HUES64 (cell line): ENCODE measurements at regions not wholly inside any gene's neighbourhood (a gene's known extent, or its start where the extent isn't known, plus 50 kb on each side); places are given as distances from the start of the nearest gene placed in this dataset.

Experiments
- H3K27ac ChIP-seq: 2 replicates; pipeline ENCODE4 v1.7.0; 2013; ENCODE audit warnings: low read depth, low read length, inconsistent platforms
- H3K27me3 ChIP-seq: 2 replicates; pipeline ENCODE4 v1.6.1; 2013; ENCODE audit warnings: mild to moderate bottlenecking, low read length; ENCODE audit not compliant: insufficient read depth
- H3K36me3 ChIP-seq: 2 replicates; pipeline ENCODE4 v1.6.1; 2013; ENCODE audit warnings: mild to moderate bottlenecking, low read length; ENCODE audit not compliant: insufficient read depth
- H3K4me1 ChIP-seq: 2 replicates; pipeline ENCODE4 v1.6.1; 2013; ENCODE audit warnings: mild to moderate bottlenecking, low read length, moderate library complexity; ENCODE audit not compliant: insufficient read depth
- H3K4me3 ChIP-seq: 2 replicates; pipeline ENCODE4 v1.5.1; 2013; ENCODE audit warnings: mild to moderate bottlenecking, low read length, moderate library complexity
- H3K9ac ChIP-seq: 2 replicates; pipeline ENCODE4 v1.6.1; 2013; ENCODE audit warnings: mild to moderate bottlenecking, low read depth, low read length
- H3K9me3 ChIP-seq: 2 replicates; pipeline ENCODE4 v1.6.1; 2013; ENCODE audit warnings: low read depth, low read length; ENCODE audit not compliant: insufficient read depth
- WGBS: fragments of 150-250, 120-280 bp; methylation state at CpG from one replicate; pipeline ENCODE4 v1.1.7; 2013; ENCODE audit warnings: missing lambda C conversion rate; 5-methylcytosine and 5-hydroxymethylcytosine counted together

DNA sequence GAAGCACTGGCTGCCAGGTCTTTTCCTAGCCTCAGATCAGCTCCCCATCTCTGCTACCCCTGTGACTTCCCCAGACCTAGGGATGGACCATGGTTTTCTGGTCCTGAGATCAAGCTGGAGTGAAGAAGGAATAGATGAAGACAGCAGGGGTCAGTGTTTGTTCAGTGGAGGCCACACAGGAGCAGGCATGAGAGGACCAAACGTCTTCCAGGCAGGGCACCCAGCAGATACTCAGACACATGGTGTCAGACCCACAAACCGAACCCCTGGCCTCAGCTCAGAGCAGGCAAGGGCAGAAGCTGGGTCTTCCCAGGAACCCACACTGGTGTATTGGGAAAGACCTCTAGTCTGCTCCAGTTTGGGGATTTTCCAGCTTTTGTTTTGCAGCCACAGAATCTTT lies 189.7 kb downstream of the IRX5 start:
- Histone ChIP-seq H3K27me3 (no peaks in the 10 kb centered on the region), H3K27ac (no peak overlapping the region), H3K4me3 (no peak overlapping the region), H3K4me1 (no peaks in the 10 kb centered on the region), H3K36me3 (no peaks in the 10 kb centered on the region), H3K9ac (no peak overlapping the region), H3K9me3 (no peaks in the 10 kb centered on the region)
- 48% methylated on average over 2 of the region's 2 CpGs for WGBS

GRCh38 chr16:55120826-55121225 lies 190.2 kb downstream of the IRX5 start:
- no peak overlapping the region for H3K27ac ChIP-seq
- H3K4me1 ChIP-seq: no peaks in the 10 kb centered on the region
- no peaks in the 10 kb centered on the region for H3K9me3 ChIP-seq
- no peak overlapping the region for H3K4me3 ChIP-seq
- no peaks in the 10 kb centered on the region for H3K27me3 ChIP-seq
- WGBS: 91% methylated on average over 4 of the region's 4 CpGs
- no peaks in the 10 kb centered on the region for H3K36me3 ChIP-seq
- no peak overlapping the region for H3K9ac ChIP-seq

DNA sequence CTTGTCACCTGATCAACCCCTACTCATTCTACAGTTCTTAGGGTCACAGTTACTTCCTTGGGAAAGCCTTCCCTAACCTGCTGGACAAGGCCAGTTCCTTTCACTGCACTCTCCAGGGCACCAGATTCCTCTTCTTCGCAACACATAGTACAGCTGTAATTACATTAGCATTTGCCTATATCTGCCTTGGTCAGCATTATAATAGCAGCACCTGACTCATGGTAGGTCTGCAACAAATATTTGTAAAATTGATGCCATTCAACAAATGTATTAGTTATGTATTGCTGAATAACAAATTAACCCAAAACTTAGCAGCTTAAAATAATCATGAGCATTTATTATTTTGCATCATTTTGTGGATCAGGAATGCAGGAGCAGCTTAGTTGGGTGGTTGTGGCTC lies 193.0 kb downstream of the IRX5 start:
- H3K9ac ChIP-seq: no peak overlapping the region
- H3K4me1 ChIP-seq: no peaks in the 10 kb centered on the region
- no peak overlapping the region for H3K27ac ChIP-seq
- H3K36me3 ChIP-seq: no peaks in the 10 kb centered on the region
- H3K27me3 ChIP-seq: no peaks in the 10 kb centered on the region
- WGBS: 91% methylated on average over 1 of the region's 1 CpG
- no peak overlapping the region for H3K4me3 ChIP-seq
- H3K9me3 ChIP-seq: no peaks in the 10 kb centered on the region

DNA sequence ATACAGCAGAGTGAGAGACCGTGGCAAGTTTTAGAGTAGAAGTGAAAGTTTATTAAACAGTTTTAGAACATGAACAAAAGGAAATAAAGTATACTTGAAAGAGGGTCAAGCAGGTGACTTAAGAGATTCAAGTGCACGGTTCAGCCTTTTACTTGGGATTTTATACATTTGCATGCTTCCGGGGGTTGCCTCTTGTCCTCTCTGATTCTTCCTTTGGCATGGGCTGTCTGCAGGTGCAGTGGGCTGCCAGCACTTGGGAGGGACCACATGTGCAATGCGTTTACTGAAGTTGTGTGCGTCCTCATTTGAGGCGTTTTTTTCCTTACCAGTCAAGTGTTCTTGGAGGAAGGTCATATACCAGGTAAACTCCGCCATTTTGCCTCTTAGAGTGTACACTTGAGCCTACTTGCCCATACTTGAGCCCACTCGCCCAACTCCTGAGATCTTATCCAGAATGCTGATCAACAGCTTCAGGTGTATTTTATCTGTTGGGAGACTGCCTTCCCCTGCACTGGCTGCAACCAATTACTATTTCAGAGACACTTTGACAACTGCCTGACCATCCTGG lies 195.2 kb downstream of the IRX5 start:
- Histone ChIP-seq H3K9ac (no peak overlapping the region), H3K36me3 (no peaks in the 10 kb centered on the region), H3K27me3 (no peaks in the 10 kb centered on the region), H3K9me3 (no peaks in the 10 kb centered on the region), H3K4me1 (no peaks in the 10 kb centered on the region), H3K27ac (no peak overlapping the region), H3K4me3 (no peak overlapping the region)
- WGBS: 93% methylated on average over 8 of the region's 8 CpGs

- Histone ChIP-seq H3K27me3 (no peaks in the 10 kb centered on the region), H3K9me3 (no peaks in the 10 kb centered on the region), H3K4me1 (no peaks in the 10 kb centered on the region), H3K36me3 (no peaks in the 10 kb centered on the region), H3K4me3 (no peak overlapping the region), H3K9ac (no peak overlapping the region), H3K27ac (no peak overlapping the region)
- WGBS: 90% methylated on average over 8 of the region's 8 CpGs
Observed at GRCh38 chr16:55126456-55126855, 195.8 kb downstream of the IRX5 start.

DNA sequence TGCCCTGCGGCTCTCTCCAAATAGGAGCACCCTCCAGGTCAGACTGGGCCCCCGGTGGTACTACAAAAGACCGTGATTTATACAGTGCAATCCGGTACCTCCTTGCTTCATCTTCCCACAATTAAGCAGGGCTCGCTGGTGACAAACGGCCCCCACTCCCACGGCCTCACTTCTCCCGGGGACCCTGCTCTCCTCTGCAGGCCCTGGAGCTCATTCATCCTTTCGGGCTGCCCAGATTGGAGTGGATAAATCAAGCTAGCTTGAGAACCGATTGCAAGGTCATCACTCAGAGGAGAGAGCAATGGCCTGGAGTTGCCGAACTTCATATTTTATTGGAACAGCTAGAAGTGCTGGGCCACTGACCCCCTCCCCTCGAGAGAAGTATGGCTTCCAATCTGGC lies 193.5 kb upstream of the IRX6 start:
- Histone ChIP-seq H3K9me3 (no peaks in the 10 kb centered on the region), H3K9ac (no peak overlapping the region), H3K4me1 (no peaks in the 10 kb centered on the region), H3K27me3 (no peaks in the 10 kb centered on the region), H3K27ac (no peak overlapping the region), H3K4me3 (no peak overlapping the region), H3K36me3 (no peaks in the 10 kb centered on the region)
- WGBS: 95% methylated on average over 12 of the region's 12 CpGs

DNA sequence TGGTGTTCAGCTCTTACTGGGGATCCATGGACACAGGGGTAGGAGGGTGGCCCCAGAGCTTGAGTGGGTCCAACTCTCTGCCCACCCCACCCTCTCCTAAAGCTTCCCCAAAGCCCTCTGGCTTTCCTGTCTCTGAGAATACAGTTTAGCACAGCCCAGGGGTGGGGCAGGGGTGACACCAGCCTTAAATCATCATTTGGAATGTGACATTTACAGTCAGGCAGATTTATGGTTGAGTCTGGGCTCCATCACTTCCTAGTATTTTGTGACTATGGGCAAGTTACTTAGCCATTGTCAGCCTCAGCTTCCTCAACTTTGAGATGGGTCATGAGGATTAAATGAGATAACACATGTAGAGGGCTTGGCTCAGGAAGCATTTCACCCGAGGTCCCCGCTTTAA lies 193.1 kb upstream of the IRX6 start:
- Histone ChIP-seq H3K4me1 (no peaks in the 10 kb centered on the region), H3K27me3 (no peaks in the 10 kb centered on the region), H3K9ac (no peak overlapping the region), H3K27ac (no peak overlapping the region), H3K9me3 (no peaks in the 10 kb centered on the region), H3K36me3 (no peaks in the 10 kb centered on the region), H3K4me3 (no peak overlapping the region)
- WGBS: 94% methylated on average over 2 of the region's 2 CpGs

DNA sequence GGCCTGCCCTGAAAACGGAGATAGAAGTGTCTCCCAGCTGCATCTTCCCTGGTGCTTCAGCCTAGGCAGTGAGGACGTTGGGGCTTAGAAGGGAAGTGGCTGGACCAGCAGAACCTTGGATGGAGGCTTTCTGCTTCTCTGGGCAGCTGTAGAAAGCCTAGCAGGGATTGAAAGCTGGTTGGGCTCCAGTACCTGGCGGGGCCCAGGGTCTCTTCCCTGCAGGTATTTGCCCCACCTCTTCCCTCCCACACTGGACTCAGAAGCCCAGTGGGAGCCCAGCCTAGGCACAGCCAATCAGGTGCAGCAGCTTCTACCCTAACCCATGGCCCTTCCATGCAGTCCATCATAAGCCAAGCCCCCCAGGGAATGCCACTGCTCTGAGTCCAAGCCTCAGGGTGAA lies 190.3 kb upstream of the IRX6 start:
- Histone ChIP-seq H3K4me1 (no peaks in the 10 kb centered on the region), H3K27ac (no peak overlapping the region), H3K27me3 (no peaks in the 10 kb centered on the region), H3K4me3 (no peak overlapping the region), H3K9ac (no peak overlapping the region), H3K36me3 (no peaks in the 10 kb centered on the region), H3K9me3 (no peaks in the 10 kb centered on the region)
- 50% methylated on average over 3 of the region's 3 CpGs for WGBS

- Histone ChIP-seq H3K9ac (no peak overlapping the region), H3K4me3 (no peak overlapping the region), H3K27me3 (no peaks in the 10 kb centered on the region), H3K27ac (no peak overlapping the region), H3K36me3 (no peaks in the 10 kb centered on the region), H3K4me1 (no peaks in the 10 kb centered on the region), H3K9me3 (no peaks in the 10 kb centered on the region)
- WGBS: 94% methylated on average over 1 of the region's 1 CpG
Observed at GRCh38 chr16:55136356-55137150, 187.4 kb upstream of the IRX6 start.

GRCh38 chr16:55138298-55138697 lies 185.7 kb upstream of the IRX6 start:
- no peak overlapping the region for H3K9ac ChIP-seq
- WGBS: 83% methylated on average over 3 of the region's 3 CpGs
- no peaks in the 10 kb centered on the region for H3K36me3 ChIP-seq
- H3K27me3 ChIP-seq: no peaks in the 10 kb centered on the region
- H3K4me1 ChIP-seq: 0 out of 2 replicates have a peak, but pooled peaks cover 7% of the 10 kb centered on the region
- H3K27ac ChIP-seq: no peak overlapping the region
- H3K4me3 ChIP-seq: no peak overlapping the region
- no peaks in the 10 kb centered on the region for H3K9me3 ChIP-seq

DNA sequence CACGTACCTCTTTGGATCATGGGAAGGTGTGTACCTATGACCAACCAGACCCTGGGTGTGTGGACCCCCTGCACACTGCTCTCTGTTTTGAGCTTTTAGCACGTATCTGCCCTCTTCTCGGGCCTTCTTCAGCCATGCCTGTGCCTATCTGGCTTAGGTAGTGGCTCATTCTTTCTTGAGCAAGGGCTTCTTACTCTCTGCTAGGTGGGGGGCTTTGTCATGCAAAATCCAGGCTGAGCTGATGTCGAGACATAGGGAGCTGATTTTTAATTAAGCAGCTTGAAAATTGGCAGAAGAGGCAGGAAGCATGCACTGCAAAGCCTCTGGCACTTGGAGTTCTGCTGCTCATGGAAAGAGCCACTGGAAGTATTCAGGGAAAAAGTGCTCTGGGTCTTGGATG lies 181.6 kb upstream of the IRX6 start:
- 65% methylated on average over 4 of the region's 4 CpGs for WGBS
- no peaks in the 10 kb centered on the region for H3K9me3 ChIP-seq
- H3K27ac ChIP-seq: no peak overlapping the region
- no peaks in the 10 kb centered on the region for H3K36me3 ChIP-seq
- no peaks in the 10 kb centered on the region for H3K27me3 ChIP-seq
- H3K9ac ChIP-seq: no peak overlapping the region
- no peak overlapping the region for H3K4me3 ChIP-seq
- H3K4me1 ChIP-seq: peaks cover 7% of the 10 kb centered on the region; the same call in 1 of the 2 replicates
